A549 (cell line): ENCODE measurements at regions not wholly inside any gene's neighbourhood (a gene's known extent, or its start where the extent isn't known, plus 50 kb on each side); places are given as distances from the start of the nearest gene placed in this dataset.

ENCODE experiments used
- ATAC-seq, 2 experiments: fragments of 200-7000 bp in 1 of 2; fragments of >200 bp in 1 of 2; cut with Nextera tagmentation in 1 of 2; cut with Tn5 transposase in 1 of 2; 3 replicates each; pipeline versions ENCODE4 v1.8.0 to v1.9.1; 2018 to 2020; ENCODE audit warnings: mild to moderate bottlenecking in 1 of 2, moderate library complexity in 1 of 2
- CTCF ChIA-PET: fragments of 300-600 bp; sonication (Branson Sonifier 250); formaldehyde crosslinking; extraction: SDS; loops from one replicate; lab custom pipeline; 2021; ENCODE audit warnings: antibody characterized with exemption, inconsistent platforms; lab: Yijun Ruan, JAX
- POLR2A ChIA-PET: fragments of 350-600 bp; formaldehyde crosslinking; extraction: SDS; loops from one replicate; lab custom pipeline; 2021; ENCODE audit warnings: antibody characterized with exemption, inconsistent platforms; lab: Yijun Ruan, JAX
- DNase-seq, 2 experiments: peaks; one replicate each; pipeline versions ENCODE4 v3.0.0 to v3.0.0-alpha.2; 2011 to 2016; ENCODE audit warnings: low read depth in 1 of 2, low spot score in 1 of 2
- FAIRE-seq: peaks from 2 replicates; lab custom pipeline; 2011; peaks lifted over from hg19 to GRCh38; lab: Jason Lieb, UNC
- H3K27ac ChIP-seq, 2 experiments: fragments of >200 bp; sonication (Bioruptor Twin); formaldehyde crosslinking; 3 replicates each; pipeline ENCODE4 v1.5.1; 2016 to 2017
- H3K4me1 ChIP-seq: fragments of >200 bp; sonication (Bioruptor Twin); formaldehyde crosslinking; 3 replicates; pipeline ENCODE4 v1.6.1; 2016
- H3K4me2 ChIP-seq: fragments of >200 bp; sonication (Bioruptor Twin); formaldehyde crosslinking; 3 replicates; pipeline ENCODE4 v1.6.1; 2016
- H3K4me3 ChIP-seq: fragments of >200 bp; sonication (Bioruptor Twin); formaldehyde crosslinking; 3 replicates; pipeline ENCODE4 v1.5.1; 2016
- H3K9me3 ChIP-seq: fragments of >200 bp; sonication (Bioruptor Twin); formaldehyde crosslinking; 3 replicates; pipeline ENCODE4 v1.6.1; 2016
- BCL3 ChIP-seq: fragments of >200 bp; sonication (Bioruptor Twin); formaldehyde crosslinking; IDR thresholded peaks from 3 replicates; pipeline ENCODE4 v1.6.1; 2016
- BHLHE40 ChIP-seq: IDR thresholded peaks from 2 replicates; pipeline ENCODE4 v1.6.1; 2012; ENCODE audit warnings: low read depth, low read length, inconsistent platforms
- CHD2 ChIP-seq: fragments of 150-350 bp; IDR thresholded peaks from 2 replicates; pipeline ENCODE4 v1.6.1; 2014; ENCODE audit warnings: low read length; ENCODE audit not compliant: partially characterized antibody
- CHD4 ChIP-seq: fragments of 200-600 bp; sonication (generic); IDR thresholded peaks from 2 replicates; pipeline ENCODE4 v1.6.1; 2016; ENCODE audit warnings: antibody characterized with exemption, mild to moderate bottlenecking, borderline replicate concordance
- CTCF ChIP-seq: fragments of >200 bp; sonication (Bioruptor Twin); formaldehyde crosslinking; IDR thresholded peaks from 3 replicates; pipeline ENCODE4 v1.5.1; 2016
- EHF ChIP-seq: fragments of 250-450 bp; sonication (Bioruptor Pico); IDR thresholded peaks from 2 replicates; pipeline ENCODE4 v1.5.0; 2020; ENCODE audit warnings: mild to moderate bottlenecking
- ELK1 ChIP-seq: fragments of 150-350 bp; IDR thresholded peaks from 2 replicates; pipeline ENCODE4 v1.6.1; 2014; ENCODE audit warnings: low read depth, mild to moderate bottlenecking, low read length
- ESRRA ChIP-seq: fragments of 150-350 bp; IDR thresholded peaks from 2 replicates; pipeline ENCODE4 v1.6.1; 2014; ENCODE audit warnings: mild to moderate bottlenecking, low read length, borderline replicate concordance
- FOSB ChIP-seq: fragments of 250-450 bp; sonication (Bioruptor Pico); IDR thresholded peaks from 2 replicates; pipeline ENCODE4 v1.5.0; 2020; ENCODE audit warnings: mild to moderate bottlenecking, moderate library complexity
- FOSL2 ChIP-seq, 2 experiments: fragments of 450-650 bp in 1 of 2; fragments of >200 bp in 1 of 2; sonication (Bioruptor Twin) in 1 of 2; formaldehyde crosslinking; IDR thresholded peaks; 2 replicates each; pipeline versions ENCODE4 v1.5.0 to v1.6.1; 2016 to 2020; ENCODE audit warnings: mild to moderate bottlenecking in 1 of 2, moderate library complexity in 1 of 2
- FOXS1 ChIP-seq: fragments of 250-450 bp; sonication (Bioruptor Pico); IDR thresholded peaks from 2 replicates; pipeline ENCODE4 v1.5.0; 2020; ENCODE audit warnings: mild to moderate bottlenecking, moderate library complexity
- HMGXB4 ChIP-seq: fragments of 250-450 bp; sonication (Bioruptor Pico); IDR thresholded peaks from 2 replicates; pipeline ENCODE4 v1.5.0; 2021; ENCODE audit warnings: mild to moderate bottlenecking, moderate library complexity, borderline replicate concordance
- KDM1A ChIP-seq: fragments of 200-600 bp; sonication (generic); IDR thresholded peaks from 2 replicates; pipeline ENCODE4 v1.6.1; 2016; ENCODE audit warnings: low read depth, mild to moderate bottlenecking
- MAX ChIP-seq: IDR thresholded peaks from 2 replicates; pipeline ENCODE4 v1.6.1; 2012
- PBX3 ChIP-seq: IDR thresholded peaks from 2 replicates; pipeline ENCODE4 v1.6.1; 2012
- RAD21 ChIP-seq, 2 experiments: fragments of >200 bp in 1 of 2; sonication (Bioruptor Twin) in 1 of 2; formaldehyde crosslinking in 1 of 2; IDR thresholded peaks in 1 of 2; conservative IDR thresholded peaks in 1 of 2; 2 replicates in 1 of 2; 3 replicates in 1 of 2; pipeline ENCODE4 v1.6.1; 2012 to 2018; ENCODE audit warnings: inconsistent platforms in 1 of 2
- RARB ChIP-seq: fragments of 250-450 bp; sonication (Bioruptor Pico); IDR thresholded peaks from 2 replicates; pipeline ENCODE4 v1.8.0; 2021; ENCODE audit warnings: mild to moderate bottlenecking, moderate library complexity
- RCOR1 ChIP-seq: fragments of 150-350 bp; IDR thresholded peaks from 2 replicates; pipeline ENCODE4 v1.6.1; 2014; ENCODE audit warnings: antibody characterized with exemption, low read length, low read depth
- REST ChIP-seq: fragments of 200-600 bp; sonication (generic); IDR thresholded peaks from 2 replicates; pipeline ENCODE4 v1.6.1; 2016; ENCODE audit warnings: antibody characterized with exemption, mild to moderate bottlenecking, moderate library complexity
- RFX5 ChIP-seq: fragments of 450-650 bp; IDR thresholded peaks from 2 replicates; pipeline ENCODE4 v1.7.1; 2014; ENCODE audit warnings: antibody characterized with exemption, mild to moderate bottlenecking, moderate library complexity
- TFCP2L1 ChIP-seq: fragments of 250-450 bp; sonication (Bioruptor Pico); IDR thresholded peaks from 2 replicates; pipeline ENCODE4 v1.5.0; 2021; ENCODE audit warnings: mild to moderate bottlenecking
- TP53 ChIP-seq: fragments of 250-450 bp; sonication (Bioruptor Pico); IDR thresholded peaks from 2 replicates; pipeline ENCODE4 v1.5.0; 2021; ENCODE audit warnings: mild to moderate bottlenecking, moderate library complexity
- ZFP36 ChIP-seq: fragments of 450-650 bp; IDR thresholded peaks from 2 replicates; pipeline ENCODE4 v1.6.1; 2014; ENCODE audit warnings: borderline replicate concordance; ENCODE audit not compliant: partially characterized antibody
- ZSCAN20 ChIP-seq: fragments of 250-450 bp; sonication (Bioruptor Pico); IDR thresholded peaks from 2 replicates; pipeline ENCODE4 v1.8.0; 2022; ENCODE audit warnings: mild to moderate bottlenecking, moderate library complexity
- WGBS: methylation state at CpG from one replicate; pipeline ENCODE4 v1.1.6; 2017; ENCODE audit errors: missing lambda C conversion rate; 5-methylcytosine and 5-hydroxymethylcytosine counted together

- TF ChIP-seq ELK1 = no peak
- no peak for TF ChIP-seq HMGXB4
- TF ChIP-seq RFX5 = no peak
- no peak for TF ChIP-seq RARB (CRISPR knock-in tag)
Measured at GRCh38 chr6:160899671-160900430, 91.7 kb upstream of the MAP3K4 start (continued).

GRCh38 chr6:160911949-160912348 lies 79.6 kb upstream of the MAP3K4 start:
- no peaks in the 10 kb centered on the region for H3K9me3 ChIP-seq
- ChIA-PET CTCF (no interaction called here), POLR2A (no interaction called here)
- TF ChIP-seq FOSB (CRISPR knock-in tag) (no peak), ESRRA (no peak), ZFP36 (no peak), PBX3 (no peak), CHD4 (no peak), MAX (no peak), RCOR1 (no peak), KDM1A (no peak), BCL3 (no peak), TFCP2L1 (no peak), REST (no peak), FOXS1 (CRISPR knock-in tag) (no peak), ZSCAN20 (CRISPR knock-in tag) (no peak), CTCF (no peak), TP53 (CRISPR knock-in tag) (no peak), EHF (CRISPR knock-in tag) (no peak), RAD21 (conservative IDR thresholded peaks at IDR 0.05 in 1 of 2, IDR thresholded peaks at IDR 0.05 in 1 of 2) (no peak), BHLHE40 (no peak), CHD2 (no peak), FOSL2 (IDR thresholded peaks at IDR 0.05) (no peak), FOSL2 (CRISPR knock-in tag; IDR thresholded peaks at IDR 0.05) (no peak)
- no peak overlapping the region for H3K4me3 ChIP-seq
- ATAC-seq = no peak
- no peak overlapping the region for H3K4me2 ChIP-seq
- no peak overlapping the region for H3K27ac ChIP-seq
- DNase-seq = no peak
- WGBS = 53% methylated on average over 5 of the region's 5 CpGs
- no peaks in the 10 kb centered on the region for H3K4me1 ChIP-seq
- FAIRE-seq = no peak
